Astrocyte (in vitro differentiated cells and primary cell): ENCODE measurements at regions not wholly inside any gene's neighbourhood (a gene's known extent, or its start where the extent isn't known, plus 50 kb on each side); places are given as distances from the start of the nearest gene placed in this dataset.
A peak's percentile ranks its signal among the peaks of the same experiment; 100 is the strongest.

Source experiments
- DNase-seq: peaks from one replicate; pipeline ENCODE4 v3.0.0-alpha.2; 2010; ENCODE audit warnings: low read depth
- FAIRE-seq: peaks from 2 replicates; lab custom pipeline; 2011; peaks lifted over from hg19 to GRCh38; lab: Jason Lieb, UNC
- H2AFZ ChIP-seq: 2 replicates; pipeline ENCODE4 v1.6.0; 2012; ENCODE audit warnings: low read depth, low read length, inconsistent platforms
- H3K27ac ChIP-seq: 2 replicates; pipeline ENCODE4 v1.5.1; 2011; ENCODE audit warnings: low read depth, low read length, inconsistent platforms
- H3K27me3 ChIP-seq: 2 replicates; pipeline ENCODE4 v1.6.0; 2011; ENCODE audit warnings: low read length, inconsistent platforms; ENCODE audit not compliant: insufficient read depth
- H3K36me3 ChIP-seq: 2 replicates; pipeline ENCODE4 v1.5.1; 2011; ENCODE audit warnings: low read length, inconsistent platforms; ENCODE audit not compliant: insufficient read depth
- H3K4me1 ChIP-seq: 2 replicates; pipeline ENCODE4 v1.5.1; 2011; ENCODE audit warnings: low read length, inconsistent platforms; ENCODE audit not compliant: insufficient read depth
- H3K4me2 ChIP-seq: 2 replicates; pipeline ENCODE4 v1.6.0; 2012; ENCODE audit warnings: low read length, inconsistent platforms
- H3K4me3 ChIP-seq: 2 replicates; pipeline ENCODE4 v1.5.1; 2011; ENCODE audit warnings: low read depth, mild to moderate bottlenecking, low read length, inconsistent platforms; ENCODE audit not compliant: insufficient read depth
- H3K79me2 ChIP-seq: 2 replicates; pipeline ENCODE4 v1.6.0; 2012; ENCODE audit warnings: mild to moderate bottlenecking, low read length, inconsistent platforms; ENCODE audit not compliant: insufficient read depth
- H3K9ac ChIP-seq: 2 replicates; pipeline ENCODE4 v1.6.0; 2012; ENCODE audit warnings: mild to moderate bottlenecking, low read length, inconsistent platforms
- H3K9me3 ChIP-seq: 2 replicates; pipeline ENCODE4 v1.5.1; 2012; ENCODE audit warnings: low read depth, mild to moderate bottlenecking, low read length, inconsistent platforms; ENCODE audit not compliant: insufficient read depth
- H4K20me1 ChIP-seq: 2 replicates; pipeline ENCODE4 v1.6.0; 2012; ENCODE audit warnings: low read length, inconsistent platforms; ENCODE audit not compliant: insufficient read depth
- H3K27ac Mint-ChIP-seq: one replicate; pipeline ENCODE4 v1.8.0; 2021; ENCODE audit warnings: mild to moderate bottlenecking, mixed read lengths; ENCODE audit not compliant: unreplicated experiment
- H3K27me3 Mint-ChIP-seq: one replicate; pipeline ENCODE4 v1.8.0; 2021; ENCODE audit warnings: low read depth, mixed read lengths; ENCODE audit not compliant: unreplicated experiment
- H3K36me3 Mint-ChIP-seq: one replicate; pipeline ENCODE4 v1.8.0; 2021; ENCODE audit warnings: low read depth, mixed read lengths; ENCODE audit not compliant: unreplicated experiment
- H3K4me1 Mint-ChIP-seq: one replicate; pipeline ENCODE4 v1.8.0; 2021; ENCODE audit warnings: low read depth, mixed read lengths; ENCODE audit not compliant: unreplicated experiment
- H3K4me3 Mint-ChIP-seq: one replicate; pipeline ENCODE4 v1.8.0; 2021; ENCODE audit warnings: mild to moderate bottlenecking, moderate library complexity, mixed read lengths; ENCODE audit not compliant: unreplicated experiment
- H3K9me3 Mint-ChIP-seq: one replicate; pipeline ENCODE4 v1.8.0; 2021; ENCODE audit warnings: mild to moderate bottlenecking, mixed read lengths; ENCODE audit not compliant: unreplicated experiment
- CTCF ChIP-seq: IDR thresholded peaks from 2 replicates; pipeline ENCODE4 v1.5.1; 2011; ENCODE audit warnings: low read depth, mild to moderate bottlenecking, inconsistent platforms, low read length, moderate library complexity; ENCODE audit not compliant: insufficient read depth
- EZH2 ChIP-seq: IDR thresholded peaks from 2 replicates; pipeline ENCODE4 v1.6.1; 2012; ENCODE audit warnings: mild to moderate bottlenecking, low read length, inconsistent platforms; ENCODE audit not compliant: insufficient read depth

GRCh38 chr21:36551731-36552433, 72.0 kb upstream of the CLDN14 start:
- no peaks in the 10 kb centered on the region for H3K36me3 Mint-ChIP-seq
- TF ChIP-seq EZH2: no peak
- no peak for TF ChIP-seq CTCF
- no peak overlapping the region for H3K27ac Mint-ChIP-seq
- Histone ChIP-seq H4K20me1 (no peaks in the 10 kb centered on the region), H3K27me3 (peaks cover 11% of the 10 kb centered on the region), H3K9ac (no peak overlapping the region), H3K36me3 (no peaks in the 10 kb centered on the region), H3K27ac (no peak overlapping the region), H3K9me3 (no peaks in the 10 kb centered on the region), H3K4me1 (peaks cover 8% of the 10 kb centered on the region), H2AFZ (no peak overlapping the region), H3K4me3 (no peak overlapping the region), H3K79me2 (no peaks in the 10 kb centered on the region), H3K4me2 (peak overlapping the region; percentile 57)
- FAIRE-seq (peak; percentile 95), DNase-seq (peak; percentile 90)
- peaks cover 15% of the 10 kb centered on the region for H3K4me1 Mint-ChIP-seq
- H3K4me3 Mint-ChIP-seq: no peak overlapping the region
- peaks cover 22% of the 10 kb centered on the region for H3K27me3 Mint-ChIP-seq
- H3K9me3 Mint-ChIP-seq: no peaks in the 10 kb centered on the region

- H3K27me3 Mint-ChIP-seq: peaks cover 20% of the 10 kb centered on the region
- FAIRE-seq (no peak), DNase-seq (no peak)
- Histone ChIP-seq H3K27ac (no peak overlapping the region), H3K4me2 (no peak overlapping the region), H4K20me1 (no peaks in the 10 kb centered on the region), H3K9ac (no peak overlapping the region), H3K4me1 (peaks cover 8% of the 10 kb centered on the region), H3K4me3 (no peak overlapping the region), H3K27me3 (peaks cover 8% of the 10 kb centered on the region), H3K79me2 (no peaks in the 10 kb centered on the region), H3K9me3 (no peaks in the 10 kb centered on the region), H3K36me3 (no peaks in the 10 kb centered on the region), H2AFZ (no peak overlapping the region)
- H3K27ac Mint-ChIP-seq: no peak overlapping the region
- no peak overlapping the region for H3K4me3 Mint-ChIP-seq
- H3K9me3 Mint-ChIP-seq: no peaks in the 10 kb centered on the region
- TF ChIP-seq EZH2 (no peak), CTCF (no peak)
- H3K4me1 Mint-ChIP-seq: peaks cover 15% of the 10 kb centered on the region
- H3K36me3 Mint-ChIP-seq: no peaks in the 10 kb centered on the region
Measured at GRCh38 chr21:36552434-36552785, 72.5 kb upstream of the CLDN14 start.

GRCh38 chr21:36553406-36553805, 73.5 kb upstream of the CLDN14 start:
- no peaks in the 10 kb centered on the region for H3K36me3 ChIP-seq
- FAIRE-seq (no peak), DNase-seq (no peak)
- no peaks in the 10 kb centered on the region for H4K20me1 ChIP-seq
- Mint-ChIP-seq H3K27ac (no peak overlapping the region), H3K9me3 (no peaks in the 10 kb centered on the region), H3K27me3 (peaks cover 16% of the 10 kb centered on the region), H3K36me3 (no peaks in the 10 kb centered on the region), H3K4me1 (peaks cover 15% of the 10 kb centered on the region), H3K4me3 (no peak overlapping the region)
- H3K4me2 ChIP-seq: no peak overlapping the region
- H3K27me3 ChIP-seq: peaks cover 6% of the 10 kb centered on the region
- H3K4me1 ChIP-seq: peaks cover 8% of the 10 kb centered on the region
- H3K79me2 ChIP-seq: no peaks in the 10 kb centered on the region
- no peak overlapping the region for H3K4me3 ChIP-seq
- no peak overlapping the region for H3K27ac ChIP-seq
- no peak overlapping the region for H2AFZ ChIP-seq
- H3K9me3 ChIP-seq: no peaks in the 10 kb centered on the region
- no peak for TF ChIP-seq EZH2
- no peak for TF ChIP-seq CTCF
- H3K9ac ChIP-seq: no peak overlapping the region
